IPS-18a (cell line): ENCODE measurements at regions not wholly inside any gene's neighbourhood (a gene's known extent, or its start where the extent isn't known, plus 50 kb on each side); places are given as distances from the start of the nearest gene placed in this dataset.

ENCODE experiments used
- H3K27ac ChIP-seq: one replicate; pipeline ENCODE4 v1.5.1; 2013; ENCODE audit warnings: low read length
- H3K27me3 ChIP-seq: one replicate; pipeline ENCODE4 v1.6.1; 2013; ENCODE audit warnings: mild to moderate bottlenecking, low read length; ENCODE audit not compliant: control insufficient read depth, insufficient read depth
- H3K36me3 ChIP-seq: one replicate; pipeline ENCODE4 v1.6.1; 2013; ENCODE audit warnings: low read depth, low read length; ENCODE audit not compliant: control insufficient read depth
- H3K4me1 ChIP-seq: one replicate; pipeline ENCODE4 v1.6.1; 2013; ENCODE audit warnings: low read depth, low read length; ENCODE audit not compliant: control insufficient read depth
- H3K4me3 ChIP-seq: one replicate; pipeline ENCODE4 v1.5.1; 2013; ENCODE audit warnings: low read length
- H3K9ac ChIP-seq: one replicate; pipeline ENCODE4 v1.6.1; 2013; ENCODE audit warnings: mild to moderate bottlenecking, low read length, moderate library complexity
- H3K9me3 ChIP-seq: one replicate; pipeline ENCODE4 v1.6.1; 2013; ENCODE audit warnings: low read depth, low read length; ENCODE audit not compliant: control insufficient read depth

DNA sequence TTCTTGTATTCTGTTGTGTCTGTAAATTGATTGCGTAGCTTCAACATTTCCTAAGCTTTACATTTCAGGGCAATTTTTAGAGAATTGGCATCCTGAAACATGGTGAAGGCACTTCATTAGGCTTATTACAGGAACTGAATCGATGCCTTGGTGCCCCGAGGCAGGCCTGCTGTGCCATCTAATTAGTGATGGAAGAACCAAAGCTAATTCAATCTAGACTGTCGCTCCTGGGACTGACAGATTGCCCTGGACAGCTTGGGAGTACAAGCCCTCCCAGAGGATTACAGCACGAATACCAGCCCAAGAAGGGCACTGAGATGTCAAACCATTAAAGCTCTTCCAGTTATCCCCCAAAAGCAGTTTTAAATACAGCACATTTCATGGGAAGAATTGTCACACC lies 243.2 kb upstream of the ZC3H12C start:
- Histone ChIP-seq H3K36me3 (no peaks in the 10 kb centered on the region), H3K27me3 (no peaks in the 10 kb centered on the region), H3K9me3 (no peaks in the 10 kb centered on the region), H3K4me3 (no peak overlapping the region), H3K27ac (no peak overlapping the region), H3K9ac (no peak overlapping the region), H3K4me1 (no peaks in the 10 kb centered on the region)

DNA sequence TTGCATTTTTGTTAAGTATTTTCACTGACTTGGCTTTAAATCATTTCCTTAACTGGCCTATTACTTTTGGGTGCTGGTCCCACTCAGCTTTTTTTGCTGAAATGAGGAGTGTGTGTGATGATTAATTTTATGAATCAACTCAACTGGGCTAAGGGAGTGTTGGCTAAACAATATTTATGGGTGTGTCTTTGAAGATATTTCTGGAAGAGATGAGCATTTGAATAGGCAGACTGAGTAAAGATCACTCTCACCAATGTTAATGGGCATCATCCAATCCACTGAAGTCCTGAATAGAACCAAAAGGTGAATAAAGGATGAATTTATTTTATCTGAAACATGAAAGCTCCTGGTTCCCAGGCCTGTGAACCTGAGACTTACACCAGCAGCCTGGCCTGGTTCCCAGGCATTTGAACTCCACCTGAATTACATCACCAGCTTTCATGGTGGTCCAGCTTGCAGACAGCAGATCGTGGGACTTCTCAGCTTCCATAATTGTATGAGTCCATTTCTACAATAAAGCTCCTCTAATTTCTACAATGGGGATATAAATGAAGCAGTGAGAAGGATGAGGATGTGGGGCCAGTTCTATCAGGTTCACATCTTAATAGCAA lies 241.3 kb upstream of the ZC3H12C start:
- Histone ChIP-seq H3K4me1 (no peaks in the 10 kb centered on the region), H3K27me3 (no peaks in the 10 kb centered on the region), H3K36me3 (no peaks in the 10 kb centered on the region), H3K27ac (no peak overlapping the region), H3K4me3 (no peak overlapping the region), H3K9ac (no peak overlapping the region), H3K9me3 (no peaks in the 10 kb centered on the region)

DNA sequence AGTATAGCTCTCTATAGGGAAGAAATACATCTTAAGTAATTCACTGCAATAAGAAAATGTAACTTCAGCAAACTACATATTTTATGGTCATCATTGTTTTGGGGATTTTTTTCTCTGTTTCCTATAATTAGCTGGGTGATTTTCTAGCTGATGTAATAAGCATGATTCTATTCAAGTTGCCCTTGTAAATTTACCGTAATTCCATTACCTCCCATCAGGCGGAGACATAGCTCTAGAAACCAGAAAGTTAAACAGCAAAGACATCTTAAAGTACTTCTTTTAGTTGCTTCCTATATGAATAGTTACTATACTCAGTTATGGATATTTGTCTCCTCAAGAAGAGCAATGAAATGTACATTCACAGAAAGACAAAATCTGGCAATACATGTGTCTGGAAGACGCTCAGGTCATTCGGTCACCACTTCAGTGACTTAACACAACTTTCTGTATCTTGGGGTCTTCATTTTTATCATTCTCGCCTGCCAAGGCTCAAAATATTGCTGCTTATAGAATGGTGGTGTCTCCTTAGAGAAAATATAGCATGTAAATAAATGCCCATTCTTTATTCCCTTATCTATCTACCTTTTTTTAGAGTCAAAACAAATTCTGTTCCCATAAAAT lies 239.9 kb upstream of the ZC3H12C start:
- H3K9me3 ChIP-seq: no peaks in the 10 kb centered on the region
- H3K9ac ChIP-seq: no peak overlapping the region
- H3K4me1 ChIP-seq: no peaks in the 10 kb centered on the region
- no peak overlapping the region for H3K4me3 ChIP-seq
- H3K36me3 ChIP-seq: no peaks in the 10 kb centered on the region
- H3K27ac ChIP-seq: no peak overlapping the region
- H3K27me3 ChIP-seq: no peaks in the 10 kb centered on the region

- no peaks in the 10 kb centered on the region for H3K36me3 ChIP-seq
- no peaks in the 10 kb centered on the region for H3K4me1 ChIP-seq
- H3K27ac ChIP-seq: no peak overlapping the region
- no peaks in the 10 kb centered on the region for H3K9me3 ChIP-seq
- H3K9ac ChIP-seq: no peak overlapping the region
- no peaks in the 10 kb centered on the region for H3K27me3 ChIP-seq
- H3K4me3 ChIP-seq: no peak overlapping the region
These were observed 238.5 kb upstream of the ZC3H12C start for GRCh38 chr11:109854731-109855130.

DNA sequence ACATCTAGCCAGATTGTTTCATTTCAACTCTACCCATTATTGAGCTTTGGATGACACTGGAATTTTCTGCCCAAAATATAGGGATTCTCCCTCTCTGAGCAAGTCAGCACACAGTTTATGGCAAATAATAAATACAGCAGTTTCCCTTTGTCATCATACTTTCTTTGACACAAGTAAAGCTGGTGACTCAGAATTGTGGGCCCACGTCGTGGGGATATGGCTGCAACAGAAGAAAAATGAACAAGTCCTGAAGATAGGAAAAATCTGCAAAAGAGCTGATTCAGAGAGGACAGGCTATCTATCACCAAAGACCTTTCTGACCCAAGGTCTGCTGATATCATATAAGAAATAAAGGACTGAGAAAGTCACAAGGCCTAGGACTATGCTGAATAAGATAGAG lies 236.3 kb upstream of the ZC3H12C start:
- Histone ChIP-seq H3K9me3 (no peaks in the 10 kb centered on the region), H3K27ac (no peak overlapping the region), H3K9ac (no peak overlapping the region), H3K27me3 (no peaks in the 10 kb centered on the region), H3K4me3 (no peak overlapping the region), H3K36me3 (no peaks in the 10 kb centered on the region), H3K4me1 (no peaks in the 10 kb centered on the region)

DNA sequence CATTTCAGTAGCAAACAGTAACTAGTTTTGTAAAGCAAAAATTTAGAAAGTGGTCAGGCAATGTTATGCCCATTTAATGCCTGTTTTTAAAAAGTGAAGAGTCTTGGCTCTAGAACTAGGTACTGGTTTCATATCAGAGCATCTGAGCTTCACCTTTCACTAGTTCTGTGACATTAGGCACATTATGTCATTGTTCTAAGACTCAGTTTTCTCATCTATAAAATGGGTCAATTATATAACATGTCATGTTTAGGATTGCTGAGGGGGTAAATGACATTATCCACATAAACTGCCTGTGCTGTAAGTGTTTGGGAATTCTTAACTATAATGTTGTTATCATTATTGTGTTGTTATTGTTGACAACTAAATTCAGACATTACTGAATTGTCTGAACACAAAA lies 235.6 kb upstream of the ZC3H12C start:
- H3K9me3 ChIP-seq: no peaks in the 10 kb centered on the region
- no peak overlapping the region for H3K27ac ChIP-seq
- H3K36me3 ChIP-seq: no peaks in the 10 kb centered on the region
- H3K27me3 ChIP-seq: no peaks in the 10 kb centered on the region
- H3K4me3 ChIP-seq: no peak overlapping the region
- H3K4me1 ChIP-seq: no peaks in the 10 kb centered on the region
- no peak overlapping the region for H3K9ac ChIP-seq

DNA sequence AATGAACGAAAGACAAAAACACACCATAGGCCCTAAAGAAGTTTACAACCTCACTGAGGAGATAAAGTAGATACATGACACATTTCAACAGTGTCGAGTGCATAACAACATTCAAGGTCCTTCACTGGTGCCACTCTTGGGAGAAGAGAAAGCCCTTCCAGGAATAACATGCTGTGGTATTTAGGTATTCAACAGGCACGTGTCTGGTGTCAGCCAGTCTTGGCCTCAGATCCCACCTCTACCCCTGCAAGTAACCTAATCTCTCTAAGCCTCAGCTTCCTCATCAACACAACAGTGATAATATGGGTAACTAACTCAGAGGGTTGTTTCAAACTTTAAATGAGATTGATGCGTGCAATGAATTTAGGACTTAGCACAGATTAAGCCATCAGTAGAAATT lies 235.0 kb upstream of the ZC3H12C start:
- H3K9me3 ChIP-seq: no peaks in the 10 kb centered on the region
- no peaks in the 10 kb centered on the region for H3K4me1 ChIP-seq
- H3K4me3 ChIP-seq: no peak overlapping the region
- no peaks in the 10 kb centered on the region for H3K36me3 ChIP-seq
- no peaks in the 10 kb centered on the region for H3K27me3 ChIP-seq
- no peak overlapping the region for H3K27ac ChIP-seq
- no peak overlapping the region for H3K9ac ChIP-seq

GRCh38 chr11:109859045-109859724 lies 234.0 kb upstream of the ZC3H12C start:
- Histone ChIP-seq H3K9ac (no peak overlapping the region), H3K36me3 (no peaks in the 10 kb centered on the region), H3K4me1 (peaks cover 3% of the 10 kb centered on the region), H3K27me3 (no peaks in the 10 kb centered on the region), H3K4me3 (no peak overlapping the region), H3K27ac (no peak overlapping the region), H3K9me3 (no peaks in the 10 kb centered on the region)

DNA sequence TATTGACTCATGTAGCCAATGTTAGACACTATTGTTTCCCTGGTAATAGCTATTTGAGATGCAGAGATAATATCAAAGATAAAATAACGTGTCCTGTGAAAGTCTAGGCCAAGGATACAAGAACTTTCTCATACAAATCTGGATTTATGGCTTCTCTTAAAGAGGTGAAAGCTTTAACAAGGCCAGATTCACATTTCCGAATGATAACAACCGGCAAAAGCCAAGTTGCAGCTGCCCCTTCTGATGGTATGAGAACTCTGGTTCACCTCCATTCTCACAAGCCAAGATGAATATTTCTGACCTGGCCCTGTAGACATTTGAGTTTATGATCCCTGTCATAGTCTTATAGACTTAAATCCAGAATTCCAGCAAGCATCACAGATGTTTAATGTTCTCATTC lies 230.4 kb upstream of the ZC3H12C start:
- H3K4me3 ChIP-seq: no peak overlapping the region
- no peak overlapping the region for H3K27ac ChIP-seq
- no peaks in the 10 kb centered on the region for H3K9me3 ChIP-seq
- peaks cover 3% of the 10 kb centered on the region for H3K4me1 ChIP-seq
- H3K9ac ChIP-seq: no peak overlapping the region
- no peaks in the 10 kb centered on the region for H3K27me3 ChIP-seq
- no peaks in the 10 kb centered on the region for H3K36me3 ChIP-seq

- no peak overlapping the region for H3K27ac ChIP-seq
- no peak overlapping the region for H3K4me3 ChIP-seq
- H3K9ac ChIP-seq: no peak overlapping the region
- no peaks in the 10 kb centered on the region for H3K9me3 ChIP-seq
- H3K4me1 ChIP-seq: peaks cover 3% of the 10 kb centered on the region
- H3K27me3 ChIP-seq: no peaks in the 10 kb centered on the region
- no peaks in the 10 kb centered on the region for H3K36me3 ChIP-seq
These were observed 229.0 kb upstream of the ZC3H12C start for GRCh38 chr11:109864151-109864661.

GRCh38 chr11:109864834-109865547 lies 228.2 kb upstream of the ZC3H12C start:
- Histone ChIP-seq H3K4me3 (no peak overlapping the region), H3K27ac (no peak overlapping the region), H3K4me1 (peaks cover 3% of the 10 kb centered on the region), H3K9ac (no peak overlapping the region), H3K36me3 (no peaks in the 10 kb centered on the region), H3K27me3 (no peaks in the 10 kb centered on the region), H3K9me3 (no peaks in the 10 kb centered on the region)
